ENCODE measurements at regions not wholly inside any gene's neighbourhood (a gene's known extent, or its start where the extent isn't known, plus 50 kb on each side); places are given as distances from the start of the nearest gene placed in this dataset.
"Not testable (repeated sequence)": the region's sequence is repeated elsewhere in the genome, so short reads cannot be mapped to it uniquely, and the experiment has no call there.

- Histone ChIP-seq H3K9me3 (ENCODE audit: low read length) (no peaks in the 10 kb centered on the region), H3K27ac (ENCODE audit: low read length) (no peak overlapping the region), H3K36me3 (ENCODE audit: low read depth, low read length) (no peaks in the 10 kb centered on the region), H2AFZ (ENCODE audit: low read length) (no peak overlapping the region), H3K9ac (ENCODE audit: low read length) (no peak overlapping the region), H3K27me3 (ENCODE audit: low read length) (no peaks in the 10 kb centered on the region), H3K4me2 (ENCODE audit: low read length) (no peak overlapping the region), H3F3A (ENCODE audit: low read length, unreplicated experiment) (no peaks in the 10 kb centered on the region), H4K20me1 (ENCODE audit: low read length) (no peaks in the 10 kb centered on the region), H3K9me2 (replicated peaks; ENCODE audit: low read length) (no peaks in the 10 kb centered on the region), H3K4me3 (ENCODE audit: low read length) (no peak overlapping the region), H3K79me2 (ENCODE audit: low read length) (no peaks in the 10 kb centered on the region), H3K4me1 (ENCODE audit: insufficient read depth, low read length) (no peaks in the 10 kb centered on the region)
- ATAC-seq: no peak
- ChIA-PET CTCF (no interaction called here), POLR2A (ENCODE audit: unreplicated experiment) (interaction anchor here (0.6 kb wide), 1 partner anchor 604 kb away, joined by 4 read pairs; no protein-coding TSS in a partner anchor)
- TF ChIP-seq EZH2phosphoT487 (IDR thresholded peaks at IDR 0.05; ENCODE audit: borderline replicate concordance, low read length): no peak
- no peak for TF ChIP-seq CTCF (conservative IDR thresholded peaks at IDR 0.05; ENCODE audit: low read depth, low read length)
- no peak for TF ChIP-seq EZH2 (IDR thresholded peaks at IDR 0.05; ENCODE audit: low read length, unreplicated experiment)
- DNase-seq: no peak
- no TSS peak for BruUV-seq (replicated peaks)
- intact Hi-C loops (cut with micrococcal nuclease): no loop called here
Observed at GRCh38 chr14:48193893-48194292, 518.5 kb upstream of the MDGA2 start.

GRCh38 chr14:48149624-48150023 is 474.2 kb upstream of the MDGA2 start:
- DNase-seq; H3K4me1 ChIP-seq (ENCODE audit: insufficient read depth, low read length); H3K4me2 ChIP-seq (ENCODE audit: low read length); H4K20me1 ChIP-seq (ENCODE audit: low read length); H3F3A ChIP-seq (ENCODE audit: low read length, unreplicated experiment); H3K27me3 ChIP-seq (ENCODE audit: low read length); BruUV-seq (replicated peaks); H2AFZ ChIP-seq (ENCODE audit: low read length); H3K9me2 ChIP-seq (replicated peaks; ENCODE audit: low read length); intact Hi-C loops (cut with micrococcal nuclease); H3K79me2 ChIP-seq (ENCODE audit: low read length); H3K9me3 ChIP-seq (ENCODE audit: low read length); H3K27ac ChIP-seq (ENCODE audit: low read length); ATAC-seq; H3K36me3 ChIP-seq (ENCODE audit: low read depth, low read length); CTCF ChIA-PET; H3K4me3 ChIP-seq (ENCODE audit: low read length); POLR2A ChIA-PET (ENCODE audit: unreplicated experiment); H3K9ac ChIP-seq (ENCODE audit: low read length): not testable (repeated sequence)

- Histone ChIP-seq H3K36me3 (ENCODE audit: low read depth, low read length) (no peaks in the 10 kb centered on the region), H3K79me2 (ENCODE audit: low read length) (no peaks in the 10 kb centered on the region), H3K9ac (ENCODE audit: low read length) (no peak overlapping the region), H2AFZ (ENCODE audit: low read length) (no peak overlapping the region), H3K27me3 (ENCODE audit: low read length) (peaks cover 28% of the 10 kb centered on the region), H3K4me3 (ENCODE audit: low read length) (no peak overlapping the region), H3F3A (ENCODE audit: low read length, unreplicated experiment) (no peaks in the 10 kb centered on the region), H3K4me2 (ENCODE audit: low read length) (no peak overlapping the region), H3K9me3 (ENCODE audit: low read length) (no peaks in the 10 kb centered on the region), H4K20me1 (ENCODE audit: low read length) (no peaks in the 10 kb centered on the region), H3K27ac (ENCODE audit: low read length) (no peak overlapping the region), H3K9me2 (replicated peaks; ENCODE audit: low read length) (no peaks in the 10 kb centered on the region), H3K4me1 (ENCODE audit: insufficient read depth, low read length) (no peaks in the 10 kb centered on the region)
- POLR2A ChIA-PET (ENCODE audit: unreplicated experiment): no interaction called here
- CTCF ChIA-PET: no interaction called here
- no peak for TF ChIP-seq EZH2phosphoT487 (IDR thresholded peaks at IDR 0.05; ENCODE audit: borderline replicate concordance, low read length)
- TF ChIP-seq EZH2 (IDR thresholded peaks at IDR 0.05; ENCODE audit: low read length, unreplicated experiment): no peak
- TF ChIP-seq CTCF (conservative IDR thresholded peaks at IDR 0.05; ENCODE audit: low read depth, low read length): no peak
- ATAC-seq (no peak), DNase-seq (no peak)
- intact Hi-C loops (cut with micrococcal nuclease): no loop called here
- BruUV-seq (replicated peaks): no TSS peak
Observed at GRCh38 chr14:48140804-48141203, 465.4 kb upstream of the MDGA2 start.
